Colonic mucosa (tissue), 4 donors: ENCODE measurements at regions not wholly inside any gene's neighbourhood (a gene's known extent, or its start where the extent isn't known, plus 50 kb on each side); places are given as distances from the start of the nearest gene placed in this dataset.

Source experiments
- DNase-seq: peaks from one replicate; pipeline ENCODE4 v3.0.0-alpha.2; 2020
- H3K27ac ChIP-seq: fragments of 200-600 bp; one replicate; pipeline ENCODE4 v1.8.0; 2021
- H3K27me3 ChIP-seq: fragments of 200-600 bp; one replicate; pipeline ENCODE4 v1.8.0; 2021
- H3K36me3 ChIP-seq: fragments of 200-600 bp; one replicate; pipeline ENCODE4 v1.8.0; 2021
- H3K4me1 ChIP-seq: fragments of 200-600 bp; one replicate; pipeline ENCODE4 v1.8.0; 2021; ENCODE audit warnings: mild to moderate bottlenecking
- H3K4me3 ChIP-seq: fragments of 200-600 bp; one replicate; pipeline ENCODE4 v1.8.0; 2021
- H3K9ac ChIP-seq, 2 donors: one replicate each; pipeline ENCODE4 v1.7.0; 2013; ENCODE audit warnings: control low read depth in 2 of 2, low read depth in 2 of 2, low read length in 2 of 2
- H3K9me3 ChIP-seq: fragments of 200-600 bp; one replicate; pipeline ENCODE4 v1.8.0; 2021
- intact Hi-C: fragments of 100-400 bp; cut with DNase I; formaldehyde crosslinking; loops from one replicate; pipeline ENCODE4 v1.14.1; 2022
- TF ChIP-seq, protein P1 (sequence below): fragments of 200-600 bp; IDR thresholded peaks from one replicate; pipeline ENCODE4 v1.8.0; 2022; ENCODE audit warnings: antibody characterized with exemption, mild to moderate bottlenecking
- donor health status: healthy.
- donor health status: DM: no; HTN: no; CAD: no.
- donor health status: DM: no; HTN: no; CAD: no.

DNA sequence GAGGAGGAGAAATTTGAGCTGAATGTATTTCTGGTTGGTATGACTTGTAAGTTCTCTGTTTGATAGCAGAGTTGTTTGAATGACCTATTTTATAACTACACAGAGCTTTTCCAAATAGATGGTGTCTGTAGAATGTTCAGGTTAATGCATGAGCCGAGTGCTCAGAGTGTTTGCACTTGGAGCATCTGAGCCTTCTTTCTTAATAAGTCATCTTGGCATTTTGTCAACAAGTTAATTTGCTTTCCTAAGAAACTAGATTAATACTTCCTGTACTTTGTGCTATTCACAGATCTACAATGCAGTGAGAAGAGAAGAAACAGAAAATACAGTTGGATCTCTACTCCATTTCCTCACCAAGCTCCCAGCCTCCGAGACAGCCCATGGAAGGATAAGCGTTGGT, 138.2 kb downstream of the PLCE1 start:
- TF ChIP-seq, protein P1, sequence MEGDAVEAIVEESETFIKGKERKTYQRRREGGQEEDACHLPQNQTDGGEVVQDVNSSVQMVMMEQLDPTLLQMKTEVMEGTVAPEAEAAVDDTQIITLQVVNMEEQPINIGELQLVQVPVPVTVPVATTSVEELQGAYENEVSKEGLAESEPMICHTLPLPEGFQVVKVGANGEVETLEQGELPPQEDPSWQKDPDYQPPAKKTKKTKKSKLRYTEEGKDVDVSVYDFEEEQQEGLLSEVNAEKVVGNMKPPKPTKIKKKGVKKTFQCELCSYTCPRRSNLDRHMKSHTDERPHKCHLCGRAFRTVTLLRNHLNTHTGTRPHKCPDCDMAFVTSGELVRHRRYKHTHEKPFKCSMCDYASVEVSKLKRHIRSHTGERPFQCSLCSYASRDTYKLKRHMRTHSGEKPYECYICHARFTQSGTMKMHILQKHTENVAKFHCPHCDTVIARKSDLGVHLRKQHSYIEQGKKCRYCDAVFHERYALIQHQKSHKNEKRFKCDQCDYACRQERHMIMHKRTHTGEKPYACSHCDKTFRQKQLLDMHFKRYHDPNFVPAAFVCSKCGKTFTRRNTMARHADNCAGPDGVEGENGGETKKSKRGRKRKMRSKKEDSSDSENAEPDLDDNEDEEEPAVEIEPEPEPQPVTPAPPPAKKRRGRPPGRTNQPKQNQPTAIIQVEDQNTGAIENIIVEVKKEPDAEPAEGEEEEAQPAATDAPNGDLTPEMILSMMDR, result no peak
- H3K27ac ChIP-seq, result no peak overlapping the region
- DNase-seq, result no peak
- no peak overlapping the region for H3K4me3 ChIP-seq
- no peaks in the 10 kb centered on the region for H3K36me3 ChIP-seq
- no peaks in the 10 kb centered on the region for H3K4me1 ChIP-seq
- H3K9ac ChIP-seq, result no peak overlapping the region
- intact Hi-C loops, result no loop called here
- no peaks in the 10 kb centered on the region for H3K27me3 ChIP-seq
- H3K9me3 ChIP-seq, result no peaks in the 10 kb centered on the region

DNA sequence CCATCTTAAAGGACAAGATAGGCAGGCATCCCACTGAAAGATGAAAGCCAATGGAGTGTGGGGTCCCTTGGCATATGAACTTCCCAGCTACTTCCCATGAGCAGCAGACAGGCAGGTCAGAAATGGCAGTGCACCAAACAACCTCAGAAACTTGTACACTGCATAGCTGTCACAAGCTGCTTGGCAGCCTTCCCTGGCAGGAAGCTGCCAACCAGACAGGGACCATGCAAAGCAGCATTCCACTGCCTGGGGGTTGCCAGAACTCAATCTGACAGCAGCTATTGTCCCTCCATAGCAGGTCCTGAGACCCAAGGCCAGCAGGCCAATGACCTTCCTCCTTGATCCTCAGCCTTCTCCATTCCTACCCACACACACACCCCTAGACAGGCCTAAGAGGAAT, 139.5 kb downstream of the PLCE1 start:
- H3K36me3 ChIP-seq, result no peaks in the 10 kb centered on the region
- no peak overlapping the region for H3K9ac ChIP-seq
- no peak for DNase-seq
- H3K9me3 ChIP-seq, result no peaks in the 10 kb centered on the region
- intact Hi-C loops, result no loop called here
- TF ChIP-seq, protein P1, result no peak
- H3K27ac ChIP-seq, result no peak overlapping the region
- H3K27me3 ChIP-seq, result no peaks in the 10 kb centered on the region
- no peaks in the 10 kb centered on the region for H3K4me1 ChIP-seq
- no peak overlapping the region for H3K4me3 ChIP-seq

DNA sequence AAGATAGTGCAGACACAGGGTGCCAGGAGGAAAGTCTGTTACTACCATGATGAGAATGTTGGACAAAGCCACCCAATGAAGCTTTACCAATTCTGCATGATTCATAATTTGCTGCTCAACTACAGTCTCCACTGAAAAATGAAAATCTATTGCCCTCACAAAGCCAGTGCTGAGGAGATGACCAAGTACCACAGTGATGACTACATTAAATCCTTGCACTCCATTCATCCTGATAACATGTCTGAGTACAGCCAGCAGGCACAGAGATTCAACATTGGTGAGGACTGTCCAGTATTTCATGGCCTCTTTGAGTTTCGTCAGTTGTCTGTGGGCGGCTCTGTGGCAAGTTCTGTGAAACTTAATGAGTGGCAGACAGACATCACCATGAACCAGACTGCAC, 144.0 kb downstream of the PLCE1 start:
- TF ChIP-seq, protein P1, result no peak
- DNase-seq, result no peak
- no peaks in the 10 kb centered on the region for H3K36me3 ChIP-seq
- H3K4me1 ChIP-seq, result no peaks in the 10 kb centered on the region
- H3K27me3 ChIP-seq, result no peaks in the 10 kb centered on the region
- H3K9me3 ChIP-seq, result no peaks in the 10 kb centered on the region
- H3K27ac ChIP-seq, result no peak overlapping the region
- intact Hi-C loops, result no loop called here
- H3K4me3 ChIP-seq, result no peak overlapping the region
- H3K9ac ChIP-seq, result no peak overlapping the region

DNA sequence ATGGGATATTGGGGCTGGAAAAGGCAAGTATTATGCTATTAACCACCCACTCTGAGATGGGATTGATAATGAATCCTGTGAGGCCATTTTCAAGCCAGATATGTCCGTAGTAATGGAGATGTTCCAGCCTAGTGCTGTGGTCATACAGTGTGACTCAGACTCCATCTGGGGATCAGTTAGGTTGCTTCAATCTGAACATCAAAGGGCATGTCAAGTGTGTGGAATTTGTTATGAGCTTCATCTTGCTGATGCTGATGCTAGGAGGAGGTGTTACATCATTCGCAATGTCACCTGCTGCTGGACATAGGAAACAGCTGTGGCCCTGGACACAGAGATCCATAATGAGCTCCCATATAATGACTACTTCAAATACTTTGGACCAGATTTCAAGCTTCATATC, 144.7 kb downstream of the PLCE1 start:
- H3K27me3 ChIP-seq, result no peaks in the 10 kb centered on the region
- intact Hi-C loops, result no loop called here
- no peak overlapping the region for H3K27ac ChIP-seq
- H3K4me3 ChIP-seq, result no peak overlapping the region
- no peaks in the 10 kb centered on the region for H3K36me3 ChIP-seq
- TF ChIP-seq, protein P1, result no peak
- no peaks in the 10 kb centered on the region for H3K9me3 ChIP-seq
- H3K4me1 ChIP-seq, result no peaks in the 10 kb centered on the region
- no peak overlapping the region for H3K9ac ChIP-seq
- DNase-seq, result no peak

DNA sequence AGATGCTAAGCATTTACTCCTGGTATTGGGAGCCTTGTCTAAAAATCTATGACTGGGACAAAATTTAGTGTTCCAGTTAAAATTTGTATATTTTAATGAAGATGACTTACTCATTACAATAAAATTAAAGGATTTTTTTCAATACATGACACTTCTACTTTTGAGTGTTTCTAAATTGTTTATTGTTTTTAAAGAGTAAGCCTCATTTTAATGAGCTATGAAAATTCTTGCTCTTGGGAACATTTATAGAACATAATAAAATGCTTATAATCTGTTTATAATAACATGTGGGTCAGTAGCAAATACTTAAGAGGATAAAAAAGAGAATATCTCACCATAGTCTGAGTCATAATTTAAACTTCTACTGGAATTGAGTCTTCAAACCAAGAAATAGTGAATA, 149.5 kb downstream of the PLCE1 start:
- no peak for DNase-seq
- TF ChIP-seq, protein P1, result no peak
- H3K9me3 ChIP-seq, result no peaks in the 10 kb centered on the region
- no peak overlapping the region for H3K4me3 ChIP-seq
- intact Hi-C loops, result no loop called here
- H3K27ac ChIP-seq, result no peak overlapping the region
- no peaks in the 10 kb centered on the region for H3K4me1 ChIP-seq
- no peaks in the 10 kb centered on the region for H3K27me3 ChIP-seq
- no peaks in the 10 kb centered on the region for H3K36me3 ChIP-seq
- no peak overlapping the region for H3K9ac ChIP-seq

DNA sequence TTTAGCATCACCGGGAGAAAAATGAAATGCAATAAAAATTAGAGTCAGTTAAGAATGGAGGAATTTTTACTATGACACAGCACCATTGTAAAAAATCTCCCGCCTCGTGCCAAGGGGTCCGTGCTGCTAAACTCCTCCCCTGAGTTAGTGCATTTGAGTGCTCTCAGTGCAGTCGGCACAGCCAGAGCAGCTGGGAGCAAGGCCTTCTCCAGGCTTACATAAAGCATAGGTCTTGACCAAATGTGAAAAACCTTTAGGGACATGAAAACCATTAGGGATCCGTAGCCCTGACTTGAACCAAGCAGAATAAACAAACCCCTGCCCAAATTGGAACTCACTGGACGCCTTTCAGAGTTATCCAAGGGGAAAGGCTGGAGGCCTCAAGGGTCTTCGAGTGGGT, 152.6 kb downstream of the PLCE1 start:
- H3K4me1 ChIP-seq, result no peaks in the 10 kb centered on the region
- TF ChIP-seq, protein P1, result no peak
- intact Hi-C loops, result no loop called here
- H3K27ac ChIP-seq, result no peak overlapping the region
- no peaks in the 10 kb centered on the region for H3K9me3 ChIP-seq
- no peaks in the 10 kb centered on the region for H3K27me3 ChIP-seq
- H3K9ac ChIP-seq, result no peak overlapping the region
- no peak overlapping the region for H3K4me3 ChIP-seq
- no peak for DNase-seq
- H3K36me3 ChIP-seq, result no peaks in the 10 kb centered on the region
